GM19468 (cell line): ENCODE measurements at regions not wholly inside any gene's neighbourhood (a gene's known extent, or its start where the extent isn't known, plus 50 kb on each side); places are given as distances from the start of the nearest gene placed in this dataset.
"Not testable (repeated sequence)": the region's sequence is repeated elsewhere in the genome, so short reads cannot be mapped to it uniquely, and the experiment has no call there.

Experiments used
- ATAC-seq: cut with Tn5 transposase; IDR thresholded peaks from one replicate; pipeline ENCODE4 v1.9.1; 2021; ENCODE audit warnings: mild to moderate bottlenecking, moderate library complexity, moderate number of reproducible peaks; ENCODE audit not compliant: unreplicated experiment; ENCODE audit errors: extremely low read depth

GRCh38 chrX:148259990-148260389 is 240.4 kb upstream of the AFF2 start:
- no peak for ATAC-seq

- no peak for ATAC-seq
Observed at GRCh38 chrX:148265829-148266228, 234.6 kb upstream of the AFF2 start.

DNA sequence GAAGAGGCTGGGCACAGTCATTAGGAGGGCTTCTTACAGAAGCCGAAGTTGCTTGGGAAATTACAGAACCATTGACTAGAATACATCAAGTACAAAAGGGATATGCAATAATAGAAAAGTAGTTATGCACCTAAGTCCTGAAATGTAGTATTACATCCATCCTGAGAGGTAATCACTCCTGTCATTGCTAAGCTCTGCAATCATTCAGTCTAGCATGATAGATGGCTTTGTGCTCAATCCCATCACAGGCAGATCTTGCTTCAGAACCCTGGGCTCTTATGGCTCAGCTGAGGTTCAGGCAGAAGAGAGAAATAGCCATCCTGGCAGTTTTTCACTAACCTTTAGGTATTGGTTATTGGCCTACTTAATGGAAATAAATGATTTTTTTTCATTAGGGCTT is 231.7 kb upstream of the AFF2 start:
- ATAC-seq: no peak

DNA sequence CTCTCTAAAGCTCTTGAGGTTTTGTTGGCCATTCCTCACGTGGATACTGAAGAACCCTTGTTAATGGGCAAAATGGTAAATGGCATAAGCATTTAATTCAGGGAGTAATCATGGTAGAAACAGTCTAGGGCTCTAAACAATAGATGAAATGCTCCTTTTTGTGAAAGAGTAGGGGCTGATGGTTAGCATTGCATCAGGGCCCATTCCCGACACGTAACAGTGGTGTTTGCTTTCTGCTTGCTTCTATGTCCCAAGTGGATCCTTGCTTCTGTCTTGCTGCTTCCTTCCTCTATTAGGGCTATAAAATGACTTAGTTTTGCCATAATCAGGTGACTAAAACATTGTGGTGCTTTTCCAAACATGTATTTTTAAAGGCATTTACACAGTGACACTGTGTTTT is 230.9 kb upstream of the AFF2 start:
- no peak for ATAC-seq

GRCh38 chrX:148270499-148270898 is 229.9 kb upstream of the AFF2 start:
- ATAC-seq: no peak

- no peak for ATAC-seq
Observed at GRCh38 chrX:148271263-148271662, 229.2 kb upstream of the AFF2 start.

- no peak for ATAC-seq
Observed at GRCh38 chrX:148281920-148282319, 218.5 kb upstream of the AFF2 start.

GRCh38 chrX:148282504-148282903 is 217.9 kb upstream of the AFF2 start:
- no peak for ATAC-seq

DNA sequence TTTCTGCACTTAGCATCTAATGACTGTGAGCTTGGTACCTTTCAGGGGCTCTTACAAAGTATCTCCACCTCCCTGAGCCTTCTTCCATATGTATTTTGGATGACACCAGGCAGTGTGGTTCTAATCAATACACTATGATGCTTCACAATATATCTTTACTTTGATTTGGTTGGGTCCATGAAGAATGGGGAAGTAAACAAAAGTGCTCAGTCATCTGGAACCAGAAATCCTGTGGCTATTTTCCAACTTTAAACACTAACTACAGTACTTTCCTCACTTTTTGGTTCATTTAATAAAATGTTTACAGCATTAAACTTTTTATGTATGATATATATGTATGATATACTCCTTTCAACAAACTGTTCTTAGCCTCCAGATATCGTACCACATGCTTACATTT is 216.4 kb upstream of the AFF2 start:
- ATAC-seq: no peak

GRCh38 chrX:148284821-148285220 is 215.6 kb upstream of the AFF2 start:
- no peak for ATAC-seq

DNA sequence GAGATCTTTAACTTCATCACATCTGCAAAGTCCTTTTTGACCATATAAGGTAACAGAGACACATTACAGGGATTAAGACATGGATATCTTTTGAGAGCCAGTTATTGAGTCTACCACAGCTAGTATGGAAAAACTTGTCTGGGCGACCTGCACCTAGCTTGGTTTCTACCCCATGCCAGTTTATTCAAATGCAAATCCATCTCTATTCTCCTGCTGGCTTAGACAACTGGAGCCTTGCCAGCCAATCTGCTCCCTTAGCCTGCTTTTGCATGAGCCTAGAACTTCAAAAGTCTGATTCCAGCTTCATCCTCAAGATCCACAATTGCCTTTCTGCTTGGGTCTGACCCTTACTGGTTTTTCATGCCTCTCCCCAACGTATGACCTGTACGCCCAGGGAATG is 212.0 kb upstream of the AFF2 start:
- no peak for ATAC-seq

- no peak for ATAC-seq
Observed at GRCh38 chrX:148290041-148290440, 210.4 kb upstream of the AFF2 start.

DNA sequence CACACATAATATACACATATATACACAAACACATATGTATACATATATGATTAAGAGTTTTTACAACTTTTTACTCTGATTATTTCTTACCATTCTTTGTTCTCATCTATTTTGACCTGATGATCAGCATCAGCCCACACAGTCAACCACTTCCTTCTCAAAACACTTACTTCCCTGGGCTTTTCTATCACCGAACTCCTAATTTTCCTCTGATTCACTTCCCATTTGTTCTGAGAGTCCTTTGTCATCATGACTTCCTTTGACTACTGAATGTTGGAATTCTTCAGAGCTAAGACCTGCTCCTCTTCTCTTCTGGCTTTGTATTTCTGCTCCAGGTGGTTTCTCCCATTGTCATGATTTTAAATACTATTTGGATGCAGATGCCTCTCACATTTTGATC is 209.5 kb upstream of the AFF2 start:
- ATAC-seq: no peak

DNA sequence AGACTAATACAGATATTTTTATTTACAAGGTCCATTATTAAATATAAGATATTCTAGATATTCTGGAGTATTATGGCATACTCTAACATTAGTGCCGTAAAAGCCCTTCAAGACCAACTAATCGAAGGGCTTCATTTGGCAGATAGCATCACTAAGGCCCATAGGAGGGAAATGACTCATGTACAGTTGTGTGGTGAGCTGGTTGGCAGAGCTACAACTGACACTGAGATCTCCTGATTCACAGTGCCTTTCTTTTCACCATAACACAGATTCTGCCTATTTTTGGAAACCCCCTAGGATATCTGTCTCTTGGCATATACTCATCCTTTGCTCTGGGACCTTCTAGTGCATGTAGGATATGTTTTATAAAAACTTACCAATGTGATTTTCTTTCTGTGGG is 201.7 kb upstream of the AFF2 start:
- ATAC-seq: no peak

DNA sequence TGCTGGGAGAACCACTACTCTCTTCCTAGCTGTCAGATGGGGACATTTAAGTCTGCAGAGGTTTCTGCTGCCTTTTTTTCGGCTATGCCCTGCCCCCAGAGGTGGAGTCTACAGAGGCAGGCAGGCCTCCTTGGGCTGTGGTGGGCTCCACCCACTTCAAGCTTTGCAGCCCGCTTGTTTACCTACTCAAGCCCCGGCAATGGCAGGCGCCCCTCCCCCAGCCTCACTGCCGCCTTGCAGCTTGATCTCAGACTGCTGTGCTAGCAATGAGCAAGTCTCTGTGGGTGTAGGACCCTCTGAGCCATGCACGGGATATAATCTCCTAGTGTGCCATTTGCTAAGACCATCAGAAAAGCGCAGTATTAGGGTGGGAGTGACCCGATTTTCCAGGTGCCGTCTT is 195.2 kb upstream of the AFF2 start:
- not testable (repeated sequence) for ATAC-seq

DNA sequence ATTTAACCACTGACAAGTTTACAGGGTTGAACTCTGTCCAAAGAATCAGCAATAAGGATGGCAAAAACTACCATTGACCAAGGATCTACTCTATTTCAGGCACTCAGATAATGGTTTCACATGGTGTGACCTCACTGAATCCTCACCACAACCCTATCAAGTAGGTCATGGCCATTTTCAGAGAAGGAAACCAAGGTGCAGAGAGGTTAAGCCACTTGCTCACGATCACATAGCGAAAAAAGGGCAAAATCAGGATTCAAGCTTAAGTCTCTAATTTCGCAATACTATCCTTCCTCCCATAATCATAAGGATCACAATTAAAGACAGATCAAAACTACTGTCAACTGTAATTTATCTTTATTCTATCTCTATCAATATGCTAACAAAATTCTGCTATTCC is 191.0 kb upstream of the AFF2 start:
- ATAC-seq: no peak

GRCh38 chrX:148310426-148311165 is 189.8 kb upstream of the AFF2 start:
- no peak for ATAC-seq

GRCh38 chrX:148311544-148311943 is 188.9 kb upstream of the AFF2 start:
- no peak for ATAC-seq

DNA sequence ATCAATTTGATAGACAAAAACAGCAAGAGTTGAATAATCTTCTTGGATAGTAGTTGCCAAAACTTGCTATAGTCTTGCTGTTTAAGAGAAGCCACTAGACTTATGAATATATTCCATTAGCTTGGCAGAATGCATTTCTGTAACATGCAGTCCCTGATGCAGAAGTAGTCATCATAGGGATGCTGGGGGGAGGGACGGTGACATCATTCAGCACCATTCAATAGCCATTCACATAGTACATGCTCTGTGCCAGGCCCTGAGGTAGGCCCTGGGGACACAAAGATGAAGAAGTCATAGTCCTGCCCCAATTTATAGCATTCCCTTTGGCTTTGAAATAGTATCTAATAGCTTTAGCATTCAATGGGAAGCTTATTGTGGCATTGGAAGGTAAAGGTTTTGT is 185.5 kb upstream of the AFF2 start:
- ATAC-seq: no peak

DNA sequence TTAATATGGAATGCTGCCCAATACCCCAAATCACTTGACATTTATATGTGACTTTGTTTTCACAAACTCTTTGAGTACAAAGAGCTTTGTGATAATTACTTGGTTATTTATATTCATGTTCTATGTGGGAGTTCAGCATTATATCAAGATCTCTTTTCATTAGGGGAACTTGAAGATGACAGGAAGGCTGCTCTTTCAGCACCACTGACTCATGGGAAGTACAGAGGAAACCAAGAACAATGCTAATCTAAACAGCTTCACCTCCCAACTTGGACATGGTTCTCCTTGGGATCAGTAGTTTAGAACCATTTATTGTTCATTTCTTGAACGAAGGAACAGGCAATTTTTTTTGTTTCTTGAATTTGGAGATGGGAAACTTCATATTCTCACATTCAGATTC is 184.0 kb upstream of the AFF2 start:
- no peak for ATAC-seq

- no peak for ATAC-seq
Observed at GRCh38 chrX:148322906-148323305, 177.5 kb upstream of the AFF2 start.

DNA sequence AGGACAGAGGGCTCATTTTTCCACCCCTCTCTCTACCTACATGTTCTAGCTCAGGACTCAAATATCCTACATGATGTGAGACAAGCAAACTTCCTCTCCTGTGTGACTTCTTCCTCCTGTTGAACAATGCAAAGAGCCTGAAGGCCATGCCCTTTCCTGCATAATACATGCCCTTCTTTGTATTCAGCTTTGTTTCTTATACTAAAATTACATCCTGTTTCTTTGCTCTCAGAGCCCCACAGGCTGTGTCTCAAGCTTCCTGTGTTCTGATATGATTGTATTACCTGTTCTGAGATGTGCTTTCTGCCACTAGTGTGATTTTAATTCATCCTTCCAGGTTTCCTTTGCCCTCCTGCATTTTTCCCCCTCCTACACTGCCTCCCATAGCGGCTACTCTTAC is 166.4 kb upstream of the AFF2 start:
- no peak for ATAC-seq

- no peak for ATAC-seq
Observed at GRCh38 chrX:148337873-148338272, 162.5 kb upstream of the AFF2 start.
